NCI-H446 treated with DMSO at 0.1 percent for 48 hours (cell line): ENCODE measurements at regions not wholly inside any gene's neighbourhood (a gene's known extent, or its start where the extent isn't known, plus 50 kb on each side); places are given as distances from the start of the nearest gene placed in this dataset.

Experiments
- DNase-seq: peaks from one replicate; lab custom pipeline; 2025; lab: John Stamatoyannopoulos, UW

GRCh38 chr10:91691981-91692380 is 59.1 kb upstream of the PPP1R3C start:
- no peak for DNase-seq

- no peak for DNase-seq
Observed at GRCh38 chr10:91690996-91691676, 58.3 kb upstream of the PPP1R3C start.

- DNase-seq = no peak
Observed at GRCh38 chr10:91690412-91690811, 57.5 kb upstream of the PPP1R3C start.

GRCh38 chr10:91689731-91690168 is 56.9 kb upstream of the PPP1R3C start:
- DNase-seq = no peak

GRCh38 chr10:91684841-91685240 is 52.0 kb upstream of the PPP1R3C start:
- no peak for DNase-seq

- DNase-seq = no peak
Observed at GRCh38 chr10:91683975-91684374, 51.1 kb upstream of the PPP1R3C start.

GRCh38 chr10:91682912-91683311 is 50.0 kb upstream of the PPP1R3C start:
- DNase-seq = no peak
